HG02678 (cell line): ENCODE measurements at regions not wholly inside any gene's neighbourhood (a gene's known extent, or its start where the extent isn't known, plus 50 kb on each side); places are given as distances from the start of the nearest gene placed in this dataset.

ENCODE experiments used
- ATAC-seq: cut with Tn5 transposase; IDR thresholded peaks from one replicate; pipeline ENCODE4 v1.9.1; 2021; ENCODE audit warnings: mild to moderate bottlenecking, moderate library complexity; ENCODE audit not compliant: unreplicated experiment

DNA sequence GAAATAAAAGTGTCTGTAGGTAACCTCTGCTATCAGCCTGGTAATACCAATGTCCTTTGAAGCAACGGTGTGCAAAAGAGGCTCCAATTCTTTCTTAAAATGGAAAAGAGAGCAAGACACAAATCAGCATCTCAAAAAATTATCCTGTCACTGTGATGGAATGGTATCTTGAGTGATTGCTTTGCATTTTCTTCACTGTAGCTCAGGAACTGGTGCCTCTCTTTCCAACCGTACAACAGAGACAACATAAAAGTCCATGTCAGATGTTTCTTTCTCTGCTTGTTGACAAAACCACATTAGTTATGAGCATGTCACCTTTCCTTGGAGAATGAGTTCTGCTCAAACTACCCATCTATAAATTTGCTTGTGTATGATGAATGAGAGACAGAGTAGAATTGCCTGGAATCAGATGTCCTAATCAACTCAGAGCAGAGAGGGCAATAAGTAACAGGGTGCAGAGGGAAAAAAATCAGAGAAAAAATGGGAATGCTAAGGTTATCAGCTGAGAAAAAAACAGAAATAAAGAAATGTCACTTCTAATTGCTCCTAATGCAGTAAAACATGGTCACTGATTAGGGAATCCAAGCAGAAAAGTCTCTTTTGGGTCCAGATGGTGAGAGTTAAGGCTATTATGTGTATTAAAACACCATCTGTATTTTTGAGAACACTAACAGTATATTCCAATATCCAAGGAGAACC lies 465.0 kb upstream of the ATP2B1 start:
- no peak for ATAC-seq

DNA sequence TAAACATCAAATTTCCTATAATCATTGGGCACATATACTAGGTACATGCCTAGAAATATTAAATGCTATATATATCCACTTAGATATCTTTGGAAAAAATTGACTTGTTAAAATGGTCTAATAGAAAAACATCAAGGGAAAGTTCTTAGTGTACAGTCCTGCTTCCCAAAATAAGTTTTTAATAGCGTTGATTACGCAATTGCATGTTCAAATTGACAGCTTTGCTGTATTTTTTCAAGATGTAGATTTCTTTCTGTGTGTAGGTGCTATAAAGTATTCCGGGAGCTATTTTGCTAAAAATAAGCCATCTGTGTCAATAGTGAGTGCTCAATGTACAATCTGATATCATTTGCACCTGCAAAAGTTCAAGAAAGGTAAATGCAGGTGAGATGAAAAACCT lies 463.9 kb upstream of the ATP2B1 start:
- no peak for ATAC-seq

DNA sequence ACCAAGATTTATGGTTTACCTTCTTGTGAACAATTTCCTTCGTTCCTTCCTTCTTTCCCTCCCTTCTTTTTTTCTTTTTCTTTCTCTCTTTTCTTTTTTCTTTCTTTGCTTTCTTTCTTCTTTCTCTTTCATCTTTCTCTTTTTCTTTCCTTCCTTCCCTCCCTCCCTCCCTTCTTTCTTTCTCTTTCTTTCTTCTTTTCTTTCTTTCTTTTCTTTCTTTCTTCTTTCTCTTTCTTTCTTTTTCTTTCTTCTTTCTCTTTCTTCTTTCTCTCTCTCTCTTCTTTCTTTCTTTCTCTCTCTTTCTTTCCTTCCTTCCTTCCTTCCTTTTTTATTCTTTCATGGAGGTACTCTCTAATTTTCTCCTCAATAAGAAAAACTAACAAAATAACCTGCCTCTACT lies 462.1 kb upstream of the ATP2B1 start:
- no peak for ATAC-seq

DNA sequence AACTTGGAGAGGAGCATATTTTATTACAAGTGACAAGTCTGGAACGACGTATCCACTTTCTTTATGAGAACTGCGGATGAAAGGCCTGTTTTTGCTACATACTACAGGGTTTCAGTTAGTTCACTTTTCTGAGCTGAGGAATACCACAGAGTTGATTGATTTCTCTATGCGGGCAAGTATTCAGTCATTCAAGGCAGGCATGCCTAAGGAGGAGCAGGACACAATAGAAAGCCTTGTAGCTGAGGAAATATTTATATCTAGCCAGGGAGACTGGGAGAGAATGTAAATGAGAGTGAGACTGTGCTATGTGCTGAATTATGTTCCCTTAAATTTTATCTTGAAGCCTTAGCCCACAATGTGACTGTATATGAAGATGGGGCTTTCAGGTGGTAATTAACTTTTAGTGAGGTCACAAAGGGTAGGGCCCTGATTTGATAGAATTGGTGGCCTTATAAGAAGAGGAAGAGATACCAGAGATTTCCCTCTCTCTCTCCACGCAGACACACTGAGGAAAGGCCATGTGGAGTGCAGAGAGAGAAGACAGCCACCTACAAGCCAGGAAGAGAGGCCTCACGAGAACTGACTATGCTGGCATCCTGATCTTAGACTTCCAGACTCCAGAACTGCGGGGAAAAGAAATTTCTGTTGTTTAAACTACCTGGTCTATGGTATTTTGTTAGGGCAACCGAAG lies 459.0 kb upstream of the ATP2B1 start:
- no peak for ATAC-seq

DNA sequence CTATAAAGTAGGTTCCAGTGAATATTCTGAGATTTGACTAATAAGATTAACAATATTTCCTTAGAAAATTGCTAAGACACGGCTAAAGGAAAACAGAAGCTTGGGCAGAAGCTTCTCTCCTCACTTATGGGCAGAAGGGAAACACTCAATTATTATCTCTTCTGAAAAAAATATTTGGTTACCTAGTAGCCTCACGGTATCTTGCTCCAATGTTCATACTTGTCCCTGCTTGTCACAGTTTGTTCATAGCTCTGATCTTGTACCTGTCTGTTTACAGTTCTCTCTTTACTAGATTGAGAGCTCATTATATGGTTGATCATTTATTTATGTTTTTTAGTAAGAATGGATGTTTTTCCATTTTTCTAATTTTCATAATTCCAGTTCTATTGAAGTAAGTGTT lies 458.0 kb upstream of the ATP2B1 start:
- no peak for ATAC-seq

DNA sequence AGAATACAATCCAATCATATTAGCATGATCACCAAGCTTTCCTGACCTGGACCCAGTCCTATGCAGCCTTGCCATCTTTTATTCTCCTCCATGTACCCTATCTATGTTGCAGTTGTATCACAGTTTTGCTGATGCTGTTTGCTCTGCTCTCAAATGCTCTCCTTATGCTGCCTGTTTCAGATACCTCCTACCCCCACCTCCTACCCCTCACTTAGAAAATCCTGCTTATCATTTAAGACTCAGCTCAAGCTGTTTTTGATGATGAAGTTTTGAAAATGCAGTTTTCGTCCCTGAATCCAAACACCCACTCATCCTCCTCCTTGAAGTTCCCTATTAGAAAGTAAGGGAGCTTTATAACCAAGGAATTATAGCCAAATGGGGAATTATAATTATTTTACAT lies 457.4 kb upstream of the ATP2B1 start:
- no peak for ATAC-seq

DNA sequence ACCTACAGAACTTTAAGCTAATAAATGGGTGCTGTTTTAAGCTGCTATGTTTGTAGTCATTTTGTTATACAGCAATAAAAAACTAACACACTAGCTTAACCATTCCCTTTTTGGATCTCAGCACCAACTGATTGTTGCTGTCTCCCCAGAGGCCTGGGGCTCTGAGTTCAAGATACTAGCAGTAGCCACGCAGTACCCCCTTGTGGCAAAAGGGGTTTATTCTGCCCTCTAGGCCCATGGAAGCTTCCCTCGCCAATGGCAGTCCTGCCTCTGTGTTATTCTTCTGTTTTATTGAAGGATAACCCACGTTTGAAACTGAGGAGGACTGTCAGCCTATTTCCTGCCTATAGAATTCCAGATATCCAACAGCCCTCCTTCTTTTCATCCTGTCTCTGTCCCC lies 455.3 kb upstream of the ATP2B1 start:
- ATAC-seq, result peak; percentile 37

DNA sequence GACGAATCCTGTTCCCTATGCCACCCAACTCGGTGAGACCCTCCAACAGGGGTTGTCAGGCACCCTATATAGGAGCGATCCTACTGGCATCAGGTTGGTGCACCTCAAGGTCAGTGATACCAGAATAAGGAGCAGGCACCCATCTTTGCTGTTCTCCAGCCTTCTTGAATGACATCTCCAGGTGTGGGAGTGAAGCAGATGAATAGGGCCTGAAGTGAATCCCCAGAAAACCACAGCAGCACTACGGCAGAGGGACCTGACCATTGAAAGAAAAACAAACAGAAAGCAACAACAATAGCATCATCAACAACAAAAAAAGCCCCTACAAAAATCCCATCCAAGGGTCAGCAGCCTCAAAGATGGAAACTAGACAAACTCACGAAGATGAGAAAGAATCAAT lies 445.2 kb upstream of the ATP2B1 start:
- ATAC-seq, result no peak

DNA sequence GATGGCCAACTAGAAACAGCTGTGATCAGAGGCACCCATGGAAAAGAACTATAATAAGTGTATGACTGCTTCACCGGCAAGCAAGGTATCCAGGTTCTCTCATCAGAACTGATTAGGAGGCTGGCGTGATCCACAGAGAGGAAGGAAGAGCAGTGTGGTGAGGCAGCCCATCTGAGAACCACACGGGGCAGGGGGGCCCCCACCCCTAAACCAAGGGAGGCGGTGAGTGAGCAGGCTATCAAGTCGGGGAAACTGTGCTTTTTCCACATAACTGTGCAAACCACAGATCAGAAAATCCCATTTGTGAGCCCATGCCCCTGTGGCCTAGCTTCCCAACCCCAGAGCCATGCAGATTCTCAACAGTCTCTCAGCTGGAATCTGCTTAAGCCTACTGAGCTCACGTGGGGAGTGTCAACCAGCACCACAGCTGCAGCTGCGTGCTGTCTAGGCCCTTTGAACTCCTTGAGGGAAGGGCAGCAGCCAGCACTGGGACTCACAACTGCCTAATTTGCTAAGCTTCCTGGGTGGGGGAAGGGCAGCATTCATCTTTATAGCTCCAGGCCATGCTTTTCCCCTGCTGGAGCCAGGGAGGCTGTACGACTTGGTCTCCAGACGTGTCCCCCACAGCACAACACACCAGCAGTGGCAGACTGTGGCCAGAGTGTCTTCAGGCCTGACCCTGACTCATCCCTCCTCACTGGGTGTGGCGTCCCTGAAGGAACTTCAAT lies 444.4 kb upstream of the ATP2B1 start:
- ATAC-seq, result no peak

DNA sequence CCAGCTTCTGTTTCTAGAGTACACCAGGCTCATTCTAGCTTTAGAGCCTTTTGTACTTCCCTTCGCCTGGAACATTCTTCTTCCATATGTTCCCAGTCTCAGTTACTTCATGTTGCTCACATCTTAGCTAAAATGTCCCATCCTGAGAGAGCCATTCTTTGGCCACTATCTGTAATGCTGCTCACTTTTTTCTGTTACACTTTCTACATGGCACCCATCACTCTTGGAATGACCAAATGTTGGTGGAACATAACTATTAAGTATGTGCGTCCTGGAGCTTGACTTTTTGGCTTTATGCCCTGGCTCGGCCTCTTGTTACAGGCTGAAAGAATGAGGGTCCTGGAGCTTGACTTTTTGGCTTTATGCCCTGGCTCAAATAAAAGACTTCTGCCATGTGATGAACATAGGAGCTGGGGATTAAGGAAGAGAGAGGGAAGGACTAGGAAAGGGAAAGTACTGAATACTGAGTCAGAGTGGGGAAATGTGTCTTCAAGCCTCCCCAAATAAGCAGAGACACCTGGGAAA lies 442.9 kb upstream of the ATP2B1 start:
- ATAC-seq, result no peak

DNA sequence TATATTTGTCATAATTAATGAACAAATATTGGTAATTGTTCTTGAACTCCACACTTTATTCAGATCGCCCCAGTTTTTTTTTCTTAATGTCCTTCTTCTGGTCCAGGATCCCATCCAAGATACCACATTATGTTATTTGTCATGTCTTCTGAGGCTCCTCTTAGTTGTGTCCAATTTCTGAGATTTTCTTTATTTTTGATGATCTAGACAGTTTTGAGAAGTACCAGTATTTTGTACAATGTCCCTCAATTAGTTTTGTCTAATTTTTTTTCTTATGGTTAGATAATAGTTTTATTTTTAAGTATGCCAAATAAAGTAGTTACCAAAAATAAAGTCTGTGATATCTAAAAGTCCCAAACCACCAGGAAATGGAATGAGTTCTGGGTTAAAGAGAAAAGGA lies 440.8 kb upstream of the ATP2B1 start:
- no peak for ATAC-seq

DNA sequence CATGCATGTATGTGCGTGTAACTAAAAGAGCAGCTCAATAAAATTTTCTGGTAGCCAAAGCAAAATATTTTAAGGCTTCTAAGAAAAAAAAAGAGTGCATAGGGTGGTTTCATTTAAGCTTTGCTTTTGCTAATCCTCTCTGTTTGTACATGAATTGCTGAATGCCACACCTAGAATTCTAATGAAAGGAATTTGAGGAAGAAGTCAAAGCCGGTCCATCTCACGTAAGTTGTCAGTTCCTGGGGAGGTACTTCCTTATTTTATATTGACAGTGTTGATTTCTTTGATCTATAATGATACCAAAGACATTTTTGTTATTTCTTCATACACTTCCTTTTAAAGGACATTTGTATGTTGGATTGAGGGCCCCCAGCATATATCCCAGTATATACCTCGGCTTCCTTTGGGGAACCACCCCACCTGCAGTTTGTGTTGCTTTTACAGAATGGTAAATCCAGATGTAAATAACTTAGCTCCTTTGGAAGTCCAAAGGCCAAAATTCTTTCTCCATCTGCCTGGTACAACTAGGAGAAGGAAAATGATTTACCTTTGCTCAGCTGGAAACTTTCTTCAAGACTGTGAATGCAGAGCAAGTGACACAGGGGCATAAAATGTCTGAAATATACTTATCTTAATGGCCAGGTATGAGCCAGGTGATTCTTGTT lies 420.9 kb upstream of the ATP2B1 start:
- no peak for ATAC-seq

DNA sequence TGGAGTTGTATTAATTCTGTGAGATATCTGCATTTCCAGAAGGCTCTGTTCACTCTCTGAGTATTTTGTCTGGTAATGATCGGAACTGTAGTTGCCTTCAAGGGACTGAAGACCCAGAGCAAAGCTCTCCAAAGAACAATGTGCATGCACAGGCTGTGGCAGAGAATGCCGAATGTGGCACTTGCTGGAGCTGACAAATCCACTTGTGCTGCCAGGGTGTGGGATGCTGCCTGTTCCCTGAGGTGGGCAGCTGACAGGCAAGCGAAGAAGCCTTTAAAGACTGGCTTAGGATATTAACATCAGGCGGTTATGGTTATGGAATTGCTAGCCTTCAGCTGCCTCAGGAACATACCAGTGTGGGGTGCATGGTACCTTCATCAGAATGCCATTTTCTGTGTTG lies 419.9 kb upstream of the ATP2B1 start:
- no peak for ATAC-seq

DNA sequence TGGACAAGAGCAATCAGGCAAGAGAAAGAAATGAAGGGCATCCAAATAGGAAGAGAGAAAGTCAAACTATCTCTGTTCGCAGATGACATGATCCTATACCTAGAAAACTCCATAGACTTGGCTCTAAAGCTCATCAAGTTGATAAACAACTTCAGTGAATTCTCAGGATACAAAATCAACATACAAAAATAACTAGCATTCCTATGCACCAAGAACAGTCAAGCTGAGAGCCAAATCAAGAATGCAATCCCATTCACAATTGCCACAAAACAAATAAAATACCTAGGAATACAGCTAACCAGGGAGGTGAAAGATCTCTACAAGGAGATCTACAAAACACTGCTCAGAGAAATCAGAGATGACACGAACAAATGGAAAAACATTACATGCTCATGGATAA lies 417.5 kb upstream of the ATP2B1 start:
- no peak for ATAC-seq

DNA sequence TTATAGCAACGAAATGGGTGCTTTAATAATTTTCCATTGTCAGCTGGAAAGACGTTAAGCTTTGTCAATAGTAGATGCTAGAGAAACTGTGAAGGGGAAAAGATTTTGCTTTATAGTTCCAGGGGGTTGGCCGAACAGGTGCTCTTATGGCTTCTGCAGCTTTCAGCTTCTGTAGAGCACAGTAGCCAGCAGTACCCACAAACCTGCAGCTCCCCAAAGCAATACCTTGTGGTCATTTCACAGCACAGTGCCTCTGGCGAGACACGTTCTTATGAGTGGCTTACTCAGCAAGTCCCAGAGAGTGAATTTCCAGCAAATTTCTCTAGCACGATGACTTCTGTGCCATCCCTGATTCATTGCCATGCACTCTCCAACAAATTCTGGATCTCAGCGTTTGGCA lies 416.3 kb upstream of the ATP2B1 start:
- ATAC-seq, result no peak

DNA sequence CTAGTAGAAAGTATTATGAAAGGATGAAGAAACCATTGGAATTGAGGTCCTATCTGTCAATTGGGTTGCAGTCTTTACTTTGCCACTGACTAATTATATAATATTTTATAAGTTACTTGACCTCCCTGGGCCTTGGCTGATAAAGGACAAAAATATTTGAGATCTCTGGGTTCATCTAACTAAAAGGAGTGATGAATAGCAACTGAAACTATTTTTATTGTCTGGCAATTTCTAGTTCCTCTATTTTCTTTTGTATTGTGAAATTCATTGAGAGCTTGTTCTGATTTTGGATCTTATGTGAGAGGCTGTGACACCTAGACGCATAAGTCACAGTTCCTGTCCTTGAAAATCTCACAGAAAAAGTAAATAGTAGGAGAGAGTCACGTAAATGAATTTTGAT lies 415.7 kb upstream of the ATP2B1 start:
- no peak for ATAC-seq

DNA sequence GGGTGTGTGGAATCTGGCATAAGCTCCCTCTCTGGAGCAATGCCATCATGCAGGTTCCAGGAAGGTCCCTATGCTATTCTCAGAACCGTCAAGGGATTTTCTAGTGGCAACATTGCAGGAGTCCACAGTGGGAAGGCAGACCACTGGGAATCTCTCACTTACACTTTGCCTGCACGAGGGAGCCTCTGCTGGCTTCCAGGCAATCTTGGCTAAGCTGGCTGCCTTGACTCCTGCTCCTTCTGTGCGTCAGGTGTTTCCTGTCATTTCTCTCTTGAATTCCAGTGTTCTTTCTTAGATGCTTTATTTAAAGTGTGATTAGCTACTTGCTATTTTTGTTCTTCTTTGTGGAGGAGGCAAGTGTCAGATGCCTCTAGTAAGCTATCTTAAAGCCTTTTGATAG lies 414.0 kb upstream of the ATP2B1 start:
- no peak for ATAC-seq

DNA sequence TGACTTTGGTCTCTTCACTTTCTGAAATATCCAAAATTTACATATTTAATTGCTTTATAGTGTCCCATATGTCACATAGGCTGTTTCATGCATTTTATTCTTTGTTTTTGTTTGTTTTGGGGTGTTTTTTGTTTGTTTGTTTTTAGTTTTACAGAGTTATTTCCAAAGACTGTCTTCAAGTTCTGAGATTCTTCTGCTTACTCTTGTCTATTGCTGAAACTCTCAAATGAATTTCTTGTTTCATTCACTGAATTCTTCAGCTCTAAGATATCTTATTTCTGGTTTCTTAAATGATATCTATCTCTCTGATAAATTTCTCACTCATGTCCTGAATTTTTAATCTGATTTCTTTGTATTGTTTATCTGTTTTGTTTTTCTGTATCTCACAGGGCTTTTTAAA lies 412.0 kb upstream of the ATP2B1 start:
- ATAC-seq, result no peak

DNA sequence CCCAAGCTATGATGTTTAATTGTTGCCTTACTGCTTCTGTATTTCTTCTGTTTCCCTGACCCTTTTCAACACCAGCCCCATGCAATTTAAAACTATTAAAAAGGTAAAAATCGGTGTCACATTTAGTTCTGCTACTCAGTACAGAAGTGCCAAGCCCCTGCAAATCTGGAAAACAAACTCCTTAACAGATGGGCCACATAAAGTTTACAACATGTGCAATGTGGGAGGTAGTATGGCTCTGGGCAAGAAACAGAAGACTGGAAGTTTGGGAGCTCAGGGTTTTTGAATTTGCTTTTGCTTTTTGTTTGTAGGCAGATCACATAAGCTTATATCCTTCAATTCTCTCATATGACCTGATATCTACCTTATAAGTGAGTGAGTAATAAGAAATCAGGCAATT lies 404.0 kb upstream of the ATP2B1 start:
- ATAC-seq, result no peak

DNA sequence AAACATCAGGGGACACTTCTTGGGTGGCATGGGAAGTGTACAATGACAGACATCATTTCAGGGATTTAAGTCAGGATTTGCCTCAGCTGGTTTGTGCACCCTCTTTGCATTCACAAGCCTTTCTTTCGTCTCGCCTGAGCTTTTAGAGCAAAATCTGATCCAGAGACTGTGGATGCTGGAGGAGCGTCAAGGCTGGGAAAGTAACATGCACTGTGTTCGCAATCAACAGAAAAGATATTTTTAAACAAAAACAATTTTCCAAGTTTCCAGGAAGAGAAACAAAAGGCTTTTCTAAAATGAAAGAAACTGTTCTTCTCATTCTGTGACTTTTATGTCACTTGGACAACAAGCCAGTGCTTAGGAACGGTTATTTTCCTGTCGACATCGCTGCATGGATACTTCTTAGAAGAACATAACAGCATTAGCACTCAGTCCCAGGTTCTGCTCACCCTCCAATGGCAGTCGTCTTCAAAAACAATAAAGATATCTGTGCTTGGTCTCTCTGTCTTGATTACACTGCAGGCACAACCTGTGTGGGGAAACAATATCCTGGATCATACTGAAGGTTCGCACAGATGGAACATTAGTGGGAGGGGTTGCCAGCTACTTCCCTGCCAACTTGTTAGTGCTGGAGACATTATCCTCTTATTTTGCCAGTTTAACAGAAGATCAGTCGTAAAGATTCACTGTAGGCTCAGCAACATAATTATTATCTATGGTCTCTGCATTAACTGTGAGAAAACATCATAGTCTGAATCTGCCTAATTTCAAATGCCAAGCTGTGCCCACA lies 403.3 kb upstream of the ATP2B1 start:
- no peak for ATAC-seq

DNA sequence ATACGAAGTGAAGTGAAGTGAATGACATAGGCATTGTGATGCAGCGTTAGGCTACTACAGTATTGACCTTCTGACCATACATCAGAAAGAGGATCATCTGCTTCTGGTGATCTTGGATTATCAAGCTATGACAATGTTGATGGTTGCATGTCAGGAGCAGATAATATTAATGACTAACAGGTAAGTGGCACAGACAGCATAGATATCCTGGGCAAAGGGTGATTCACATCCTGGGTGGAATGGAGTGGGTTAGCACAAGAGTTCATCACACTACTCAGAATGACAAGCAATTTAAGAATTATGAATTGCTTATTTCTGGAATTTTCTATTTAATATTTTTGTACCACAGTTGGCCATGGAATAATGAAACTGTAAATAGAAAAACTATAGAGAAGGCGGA lies 397.9 kb upstream of the ATP2B1 start:
- ATAC-seq, result no peak
